LNCAP (cell line): ENCODE measurements at regions not wholly inside any gene's neighbourhood (a gene's known extent, or its start where the extent isn't known, plus 50 kb on each side); places are given as distances from the start of the nearest gene placed in this dataset.

Source experiments
- CTCF ChIP-seq: fragments of 450-650 bp; IDR thresholded peaks from 2 replicates; pipeline ENCODE4 v1.5.1; 2017; ENCODE audit warnings: mild to moderate bottlenecking

- no peak for TF ChIP-seq CTCF
Measured at GRCh38 chr2:4995466-4995865, 696.7 kb upstream of the SOX11 start.

GRCh38 chr2:5007596-5007995, 684.6 kb upstream of the SOX11 start:
- TF ChIP-seq CTCF, result no peak

- no peak for TF ChIP-seq CTCF
Measured at GRCh38 chr2:5019324-5019723, 672.9 kb upstream of the SOX11 start.

GRCh38 chr2:5020116-5020875, 671.9 kb upstream of the SOX11 start:
- no peak for TF ChIP-seq CTCF

GRCh38 chr2:5021136-5021535, 671.0 kb upstream of the SOX11 start:
- TF ChIP-seq CTCF, result no peak

GRCh38 chr2:5022061-5022460, 670.1 kb upstream of the SOX11 start:
- TF ChIP-seq CTCF, result no peak

GRCh38 chr2:5026571-5027234, 665.5 kb upstream of the SOX11 start:
- no peak for TF ChIP-seq CTCF
